CD8-positive, alpha-beta memory T cell (primary cell): ENCODE measurements at regions not wholly inside any gene's neighbourhood (a gene's known extent, or its start where the extent isn't known, plus 50 kb on each side); places are given as distances from the start of the nearest gene placed in this dataset.
A peak's percentile ranks its signal among the peaks of the same experiment; 100 is the strongest.

Experiments used
- CTCF ChIA-PET: fragments of 350-600 bp; sonication (Branson Sonifier 250); formaldehyde crosslinking; loops from one replicate; lab custom pipeline; 2021; ENCODE audit warnings: antibody characterized with exemption; lab: Charles Lee
- POLR2A ChIA-PET: fragments of 350-600 bp; sonication (Branson Sonifier 250); formaldehyde crosslinking; loops from one replicate; lab custom pipeline; 2021; ENCODE audit warnings: antibody characterized with exemption; lab: Charles Lee
- DNase-seq, 5 donors: peaks; one replicate each; pipeline versions ENCODE4 v3.0.0 to v3.0.0-alpha.2; 2020 to 2022; ENCODE audit warnings: mixed read lengths in 1 of 5
- H3K27ac ChIP-seq: one replicate; pipeline ENCODE4 v1.7.0; 2013; ENCODE audit warnings: low read depth, mild to moderate bottlenecking, low read length, moderate library complexity
- H3K27me3 ChIP-seq: 2 replicates; pipeline ENCODE4 v1.7.0; 2013; ENCODE audit warnings: low read length, mild to moderate bottlenecking; ENCODE audit not compliant: insufficient read depth, poor library complexity, severe bottlenecking
- H3K36me3 ChIP-seq: 2 replicates; pipeline ENCODE4 v1.7.0; 2013; ENCODE audit warnings: mild to moderate bottlenecking, low read length, moderate library complexity; ENCODE audit not compliant: insufficient read depth
- H3K4me1 ChIP-seq: 2 replicates; pipeline ENCODE4 v1.7.0; 2013; ENCODE audit warnings: mild to moderate bottlenecking, low read length, moderate library complexity; ENCODE audit not compliant: insufficient read depth
- H3K4me3 ChIP-seq: 2 replicates; pipeline ENCODE4 v1.7.0; 2013; ENCODE audit warnings: mild to moderate bottlenecking, low read length
- H3K9me3 ChIP-seq: 2 replicates; pipeline ENCODE4 v1.7.0; 2013; ENCODE audit warnings: mild to moderate bottlenecking, low read length
- H3K27ac Mint-ChIP-seq, 8 donors: one replicate each; pipeline ENCODE4 v1.8.0; 2020 to 2021; ENCODE audit warnings: mixed read lengths in 8 of 8, mild to moderate bottlenecking in 6 of 8, inconsistent platforms in 3 of 8, moderate library complexity in 3 of 8
- H3K27me3 Mint-ChIP-seq, 2 donors: one replicate each; pipeline ENCODE4 v1.8.0; 2020 to 2021; ENCODE audit warnings: mixed read lengths in 2 of 2, mild to moderate bottlenecking in 1 of 2, moderate library complexity in 1 of 2
- H3K36me3 Mint-ChIP-seq, 3 donors: one replicate each; pipeline ENCODE4 v1.8.0; 2020 to 2021; ENCODE audit warnings: mixed read lengths in 3 of 3, inconsistent platforms in 1 of 3, mild to moderate bottlenecking in 1 of 3
- H3K4me1 Mint-ChIP-seq, 3 donors: one replicate each; pipeline ENCODE4 v1.8.0; 2020 to 2021; ENCODE audit warnings: mixed read lengths in 3 of 3, inconsistent platforms in 1 of 3, mild to moderate bottlenecking in 1 of 3
- H3K4me3 Mint-ChIP-seq, 7 donors: one replicate each; pipeline ENCODE4 v1.8.0; 2020 to 2021; ENCODE audit warnings: mixed read lengths in 7 of 7, mild to moderate bottlenecking in 6 of 7, moderate library complexity in 4 of 7, inconsistent platforms in 2 of 7
- H3K9me3 Mint-ChIP-seq, 5 donors: one replicate each; pipeline ENCODE4 v1.8.0; 2020 to 2022; ENCODE audit warnings: mixed read lengths in 5 of 5, mild to moderate bottlenecking in 3 of 5, moderate library complexity in 2 of 5, inconsistent platforms in 1 of 5

- Mint-ChIP-seq H3K27me3 (peaks cover 29 to 68% of the 10 kb centered on the region in 2 donors), H3K4me3 (no peak overlapping the region), H3K9me3 (no peaks in the 10 kb centered on the region), H3K4me1 (no peaks in the 10 kb centered on the region), H3K36me3 (no peaks in the 10 kb centered on the region), H3K27ac (peak overlapping the region in 1 of 8 donors; percentile 37)
- CTCF ChIA-PET: no interaction called here
- H3K36me3 ChIP-seq: no peaks in the 10 kb centered on the region
- H3K4me3 ChIP-seq: no peak overlapping the region
- no peak overlapping the region for H3K27ac ChIP-seq
- POLR2A ChIA-PET: no interaction called here
- peaks cover 4% of the 10 kb centered on the region for H3K27me3 ChIP-seq
- H3K9me3 ChIP-seq: no peaks in the 10 kb centered on the region
- no peak for DNase-seq
- H3K4me1 ChIP-seq: no peaks in the 10 kb centered on the region
Observed at GRCh38 chr20:51083447-51083846, 60.5 kb upstream of the KCNG1 start.

- no peaks in the 10 kb centered on the region for H3K4me1 ChIP-seq
- H3K36me3 ChIP-seq: no peaks in the 10 kb centered on the region
- no peak overlapping the region for H3K4me3 ChIP-seq
- peaks cover 4% of the 10 kb centered on the region for H3K27me3 ChIP-seq
- H3K4me1 Mint-ChIP-seq: no peaks in the 10 kb centered on the region
- H3K27ac Mint-ChIP-seq: peak overlapping the region in 1 of 8 donors; percentile 37
- no peak overlapping the region for H3K4me3 Mint-ChIP-seq
- POLR2A ChIA-PET: no interaction called here
- DNase-seq: no peak
- no peaks in the 10 kb centered on the region for H3K9me3 Mint-ChIP-seq
- CTCF ChIA-PET: no interaction called here
- H3K9me3 ChIP-seq: no peaks in the 10 kb centered on the region
- no peak overlapping the region for H3K27ac ChIP-seq
- H3K27me3 Mint-ChIP-seq: peaks cover 31 to 68% of the 10 kb centered on the region in 2 donors
- no peaks in the 10 kb centered on the region for H3K36me3 Mint-ChIP-seq
Observed at GRCh38 chr20:51082988-51083387, 60.1 kb upstream of the KCNG1 start.

- H3K27me3 Mint-ChIP-seq: peaks cover 34 to 73% of the 10 kb centered on the region in 2 donors
- ChIA-PET CTCF (interaction anchor here (0.5 kb wide), 1 partner anchor 238 kb away, joined by 3 read pairs; no protein-coding TSS in a partner anchor), POLR2A (no interaction called here)
- no peaks in the 10 kb centered on the region for H3K36me3 Mint-ChIP-seq
- H3K27ac ChIP-seq: no peak overlapping the region
- DNase-seq: no peak
- H3K4me1 ChIP-seq: no peaks in the 10 kb centered on the region
- no peaks in the 10 kb centered on the region for H3K9me3 Mint-ChIP-seq
- no peak overlapping the region for H3K4me3 ChIP-seq
- no peaks in the 10 kb centered on the region for H3K4me1 Mint-ChIP-seq
- peaks cover 4% of the 10 kb centered on the region for H3K27me3 ChIP-seq
- H3K9me3 ChIP-seq: no peaks in the 10 kb centered on the region
- H3K4me3 Mint-ChIP-seq: no peak overlapping the region
- no peak overlapping the region for H3K27ac Mint-ChIP-seq
- H3K36me3 ChIP-seq: no peaks in the 10 kb centered on the region
Observed at GRCh38 chr20:51080516-51080915, 57.6 kb upstream of the KCNG1 start.

- peaks cover 4% of the 10 kb centered on the region for H3K27me3 ChIP-seq
- CTCF ChIA-PET: no interaction called here
- no peak for DNase-seq
- POLR2A ChIA-PET: no interaction called here
- H3K36me3 ChIP-seq: no peaks in the 10 kb centered on the region
- Mint-ChIP-seq H3K27me3 (peaks cover 39 to 78% of the 10 kb centered on the region in 2 donors), H3K36me3 (no peaks in the 10 kb centered on the region), H3K4me1 (no peaks in the 10 kb centered on the region), H3K9me3 (peaks cover 0 to under 1% (median 0%) of the 10 kb centered on the region in 5 donors), H3K4me3 (no peak overlapping the region), H3K27ac (no peak overlapping the region)
- H3K4me1 ChIP-seq: no peaks in the 10 kb centered on the region
- no peak overlapping the region for H3K27ac ChIP-seq
- H3K4me3 ChIP-seq: no peak overlapping the region
- no peaks in the 10 kb centered on the region for H3K9me3 ChIP-seq
Observed at GRCh38 chr20:51079488-51079887, 56.6 kb upstream of the KCNG1 start.

- POLR2A ChIA-PET: no interaction called here
Observed at GRCh38 chr20:51077686-51078060, 54.8 kb upstream of the KCNG1 start.

GRCh38 chr20:51076786-51077685 lies 54.1 kb upstream of the KCNG1 start:
- no peak overlapping the region for H3K27ac ChIP-seq
- no peak for DNase-seq
- no peaks in the 10 kb centered on the region for H3K4me1 ChIP-seq
- peak overlapping the region in 1 of 7 donors; percentile 29 for H3K4me3 Mint-ChIP-seq
- H3K27me3 Mint-ChIP-seq: peaks cover 42 to 74% of the 10 kb centered on the region in 2 donors
- POLR2A ChIA-PET: no interaction called here
- H3K36me3 ChIP-seq: no peaks in the 10 kb centered on the region
- no peaks in the 10 kb centered on the region for H3K9me3 ChIP-seq
- CTCF ChIA-PET: no interaction called here
- no peaks in the 10 kb centered on the region for H3K4me1 Mint-ChIP-seq
- H3K27ac Mint-ChIP-seq: no peak overlapping the region
- H3K36me3 Mint-ChIP-seq: no peaks in the 10 kb centered on the region
- H3K4me3 ChIP-seq: no peak overlapping the region
- no peaks in the 10 kb centered on the region for H3K27me3 ChIP-seq
- H3K9me3 Mint-ChIP-seq: peaks cover 0 to 9% (median 4%) of the 10 kb centered on the region in 5 donors

More at GRCh38 chr20:51077686-51078060, 54.8 kb upstream of the KCNG1 start:
- no peak for DNase-seq
- Histone ChIP-seq H3K4me1 (no peaks in the 10 kb centered on the region), H3K36me3 (no peaks in the 10 kb centered on the region), H3K4me3 (no peak overlapping the region), H3K27me3 (no peaks in the 10 kb centered on the region), H3K9me3 (no peaks in the 10 kb centered on the region), H3K27ac (no peak overlapping the region)
- no peaks in the 10 kb centered on the region for H3K36me3 Mint-ChIP-seq
- no peak overlapping the region for H3K27ac Mint-ChIP-seq
- no peak overlapping the region for H3K4me3 Mint-ChIP-seq
- H3K9me3 Mint-ChIP-seq: peaks cover 0 to 8% (median 4%) of the 10 kb centered on the region in 5 donors
- CTCF ChIA-PET: no interaction called here
- peaks cover 36 to 75% of the 10 kb centered on the region in 2 donors for H3K27me3 Mint-ChIP-seq
- H3K4me1 Mint-ChIP-seq: no peaks in the 10 kb centered on the region

- H3K36me3 ChIP-seq: no peaks in the 10 kb centered on the region
- H3K27me3 ChIP-seq: peaks cover 5% of the 10 kb centered on the region
- ChIA-PET CTCF (no interaction called here), POLR2A (no interaction called here)
- no peak overlapping the region for H3K4me3 Mint-ChIP-seq
- H3K27ac Mint-ChIP-seq: no peak overlapping the region
- H3K4me1 Mint-ChIP-seq: no peaks in the 10 kb centered on the region
- H3K4me1 ChIP-seq: no peaks in the 10 kb centered on the region
- no peaks in the 10 kb centered on the region for H3K36me3 Mint-ChIP-seq
- no peaks in the 10 kb centered on the region for H3K9me3 ChIP-seq
- peaks cover 42 to 74% of the 10 kb centered on the region in 2 donors for H3K27me3 Mint-ChIP-seq
- H3K9me3 Mint-ChIP-seq: peaks cover 0 to 9% (median 4%) of the 10 kb centered on the region in 5 donors
- H3K27ac ChIP-seq: no peak overlapping the region
- DNase-seq: no peak
- H3K4me3 ChIP-seq: no peak overlapping the region
Observed at GRCh38 chr20:51074062-51074461, 51.2 kb upstream of the KCNG1 start.
